Activated naive CD4-positive, alpha-beta T cell treated with anti-CD3 and anti-CD28 coated beads for 36 hours (primary cell): ENCODE measurements at regions not wholly inside any gene's neighbourhood (a gene's known extent, or its start where the extent isn't known, plus 50 kb on each side); places are given as distances from the start of the nearest gene placed in this dataset.

Source experiments
- CTCF ChIA-PET: fragments of 350-600 bp; sonication (Branson Sonifier 250); formaldehyde crosslinking; loops from one replicate; lab custom pipeline; 2021; ENCODE audit warnings: antibody characterized with exemption; lab: Charles Lee
- DNase-seq: peaks from one replicate; pipeline ENCODE4 v3.0.0-alpha.2; 2020
- H3K27ac Mint-ChIP-seq: one replicate; pipeline ENCODE4 v1.8.0; 2021; ENCODE audit warnings: mild to moderate bottlenecking, mixed read lengths
- H3K27me3 Mint-ChIP-seq: one replicate; pipeline ENCODE4 v1.8.0; 2021; ENCODE audit warnings: low read depth, mixed read lengths
- H3K36me3 Mint-ChIP-seq: one replicate; pipeline ENCODE4 v1.8.0; 2021; ENCODE audit warnings: low read depth, mixed read lengths
- H3K4me1 Mint-ChIP-seq: one replicate; pipeline ENCODE4 v1.8.0; 2021; ENCODE audit warnings: low read depth, mixed read lengths
- H3K4me3 Mint-ChIP-seq: one replicate; pipeline ENCODE4 v1.8.0; 2021; ENCODE audit warnings: mild to moderate bottlenecking, moderate library complexity, mixed read lengths
- H3K9me3 Mint-ChIP-seq: one replicate; pipeline ENCODE4 v1.8.0; 2021; ENCODE audit warnings: mixed read lengths
- intact Hi-C: fragments of 100-400 bp; cut with micrococcal nuclease; formaldehyde crosslinking; loops from one replicate; pipeline ENCODE4 v1.15.1; 2023

GRCh38 chr9:89813482-89813881 is 208.7 kb downstream of the GADD45G start:
- Mint-ChIP-seq H3K36me3 (no peaks in the 10 kb centered on the region), H3K27me3 (peaks cover 8% of the 10 kb centered on the region), H3K4me1 (peaks cover 10% of the 10 kb centered on the region), H3K27ac (no peak overlapping the region), H3K9me3 (no peaks in the 10 kb centered on the region), H3K4me3 (no peak overlapping the region)
- intact Hi-C loops = no loop called here
- no peak for DNase-seq
- CTCF ChIA-PET = interaction anchor here (0.6 to 1.6 kb wide), 3 partner anchors 53 to 211 kb away, joined by 3 to 6 read pairs (median 4); no protein-coding TSS in a partner anchor

GRCh38 chr9:89814340-89815040 is 209.7 kb downstream of the GADD45G start:
- CTCF ChIA-PET = interaction anchor here (0.6 to 1.6 kb wide), 4 partner anchors 86 to 239 kb away, joined by 3 to 6 read pairs (median 4); no protein-coding TSS in a partner anchor
- intact Hi-C loops = no loop called here
- no peaks in the 10 kb centered on the region for H3K9me3 Mint-ChIP-seq

GRCh38 chr9:89815061-89815902 is 210.5 kb downstream of the GADD45G start:
- H3K27me3 Mint-ChIP-seq = peaks cover 8% of the 10 kb centered on the region
- peaks cover 11% of the 10 kb centered on the region for H3K4me1 Mint-ChIP-seq
- CTCF ChIA-PET = interaction anchor here (1.2 to 1.6 kb wide), 2 partner anchors 212 to 240 kb away, joined by 3 to 6 read pairs; no protein-coding TSS in a partner anchor
- DNase-seq = no peak
- H3K4me3 Mint-ChIP-seq = no peak overlapping the region
- no peak overlapping the region for H3K27ac Mint-ChIP-seq
- no peaks in the 10 kb centered on the region for H3K36me3 Mint-ChIP-seq
- intact Hi-C loops = no loop called here
- H3K9me3 Mint-ChIP-seq = no peaks in the 10 kb centered on the region

More at GRCh38 chr9:89814340-89815040, 209.7 kb downstream of the GADD45G start:
- H3K27me3 Mint-ChIP-seq = peaks cover 8% of the 10 kb centered on the region
- H3K4me1 Mint-ChIP-seq = peaks cover 10% of the 10 kb centered on the region
- no peak overlapping the region for H3K27ac Mint-ChIP-seq
- DNase-seq = no peak
- no peaks in the 10 kb centered on the region for H3K36me3 Mint-ChIP-seq
- H3K4me3 Mint-ChIP-seq = no peak overlapping the region

- Mint-ChIP-seq H3K4me1 (peaks cover 13% of the 10 kb centered on the region), H3K27me3 (peaks cover 8% of the 10 kb centered on the region), H3K9me3 (no peaks in the 10 kb centered on the region), H3K36me3 (no peaks in the 10 kb centered on the region), H3K4me3 (no peak overlapping the region), H3K27ac (no peak overlapping the region)
- CTCF ChIA-PET = interaction anchor here (1.1 kb wide), 1 partner anchor 213 kb away, joined by 4 read pairs; no protein-coding TSS in a partner anchor
- DNase-seq = no peak
- intact Hi-C loops = no loop called here
Observed at GRCh38 chr9:89815903-89816573, 211.2 kb downstream of the GADD45G start.

GRCh38 chr9:89817151-89817950 is 212.5 kb downstream of the GADD45G start:
- no peak for DNase-seq
- CTCF ChIA-PET = interaction anchor here (1.1 kb wide), 2 partner anchors 214 to 219 kb away, joined by 3 to 4 read pairs; no protein-coding TSS in a partner anchor

GRCh38 chr9:89820337-89820736 is 215.5 kb downstream of the GADD45G start:
- peaks cover 3% of the 10 kb centered on the region for H3K4me1 Mint-ChIP-seq
- no peak for DNase-seq
- CTCF ChIA-PET = no interaction called here
- H3K27me3 Mint-ChIP-seq = no peaks in the 10 kb centered on the region
- no peak overlapping the region for H3K27ac Mint-ChIP-seq
- intact Hi-C loops = no loop called here
- H3K9me3 Mint-ChIP-seq = no peaks in the 10 kb centered on the region
- H3K4me3 Mint-ChIP-seq = no peak overlapping the region
- no peaks in the 10 kb centered on the region for H3K36me3 Mint-ChIP-seq

More at GRCh38 chr9:89817151-89817950, 212.5 kb downstream of the GADD45G start:
- no peak overlapping the region for H3K4me3 Mint-ChIP-seq
- H3K27ac Mint-ChIP-seq = no peak overlapping the region
- H3K27me3 Mint-ChIP-seq = peaks cover 5% of the 10 kb centered on the region
- peaks cover 13% of the 10 kb centered on the region for H3K4me1 Mint-ChIP-seq
- H3K36me3 Mint-ChIP-seq = no peaks in the 10 kb centered on the region
- intact Hi-C loops = no loop called here
- H3K9me3 Mint-ChIP-seq = no peaks in the 10 kb centered on the region

- Mint-ChIP-seq H3K27me3 (no peaks in the 10 kb centered on the region), H3K4me1 (peaks cover 3% of the 10 kb centered on the region), H3K27ac (no peak overlapping the region), H3K36me3 (no peaks in the 10 kb centered on the region), H3K9me3 (no peaks in the 10 kb centered on the region), H3K4me3 (no peak overlapping the region)
- CTCF ChIA-PET = no interaction called here
- no peak for DNase-seq
- intact Hi-C loops = no loop called here
Observed at GRCh38 chr9:89821081-89821480, 216.3 kb downstream of the GADD45G start.

GRCh38 chr9:89822996-89823395 is 218.2 kb downstream of the GADD45G start:
- Mint-ChIP-seq H3K9me3 (no peaks in the 10 kb centered on the region), H3K27me3 (no peaks in the 10 kb centered on the region), H3K36me3 (no peaks in the 10 kb centered on the region), H3K4me1 (peaks cover 13% of the 10 kb centered on the region), H3K27ac (no peak overlapping the region), H3K4me3 (no peak overlapping the region)
- intact Hi-C loops = no loop called here
- no peak for DNase-seq
- CTCF ChIA-PET = no interaction called here

- no peaks in the 10 kb centered on the region for H3K27me3 Mint-ChIP-seq
- no peak for DNase-seq
- CTCF ChIA-PET = interaction anchor here (0.7 kb wide), 2 partner anchors 216 to 359 kb away, joined by 3 to 5 read pairs; no protein-coding TSS in a partner anchor
- H3K4me3 Mint-ChIP-seq = no peak overlapping the region
- intact Hi-C loops = no loop called here
- H3K4me1 Mint-ChIP-seq = peaks cover 18% of the 10 kb centered on the region
- peaks cover 7% of the 10 kb centered on the region for H3K9me3 Mint-ChIP-seq
- no peaks in the 10 kb centered on the region for H3K36me3 Mint-ChIP-seq
- H3K27ac Mint-ChIP-seq = no peak overlapping the region
Observed at GRCh38 chr9:89825669-89826068, 220.9 kb downstream of the GADD45G start.

GRCh38 chr9:89826186-89826585 is 221.4 kb downstream of the GADD45G start:
- Mint-ChIP-seq H3K36me3 (no peaks in the 10 kb centered on the region), H3K4me1 (peaks cover 18% of the 10 kb centered on the region), H3K9me3 (peaks cover 9% of the 10 kb centered on the region), H3K27ac (no peak overlapping the region), H3K27me3 (no peaks in the 10 kb centered on the region), H3K4me3 (no peak overlapping the region)
- intact Hi-C loops = no loop called here
- no peak for DNase-seq
- CTCF ChIA-PET = no interaction called here

- DNase-seq = no peak
- H3K4me1 Mint-ChIP-seq = peaks cover 18% of the 10 kb centered on the region
- H3K9me3 Mint-ChIP-seq = peaks cover 13% of the 10 kb centered on the region
- no peak overlapping the region for H3K4me3 Mint-ChIP-seq
- no peaks in the 10 kb centered on the region for H3K36me3 Mint-ChIP-seq
- no peak overlapping the region for H3K27ac Mint-ChIP-seq
- intact Hi-C loops = no loop called here
- H3K27me3 Mint-ChIP-seq = no peaks in the 10 kb centered on the region
- CTCF ChIA-PET = no interaction called here
Observed at GRCh38 chr9:89829346-89829745, 224.5 kb downstream of the GADD45G start.
